ENCODE measurements at regions not wholly inside any gene's neighbourhood (a gene's known extent, or its start where the extent isn't known, plus 50 kb on each side); places are given as distances from the start of the nearest gene placed in this dataset.

DNA sequence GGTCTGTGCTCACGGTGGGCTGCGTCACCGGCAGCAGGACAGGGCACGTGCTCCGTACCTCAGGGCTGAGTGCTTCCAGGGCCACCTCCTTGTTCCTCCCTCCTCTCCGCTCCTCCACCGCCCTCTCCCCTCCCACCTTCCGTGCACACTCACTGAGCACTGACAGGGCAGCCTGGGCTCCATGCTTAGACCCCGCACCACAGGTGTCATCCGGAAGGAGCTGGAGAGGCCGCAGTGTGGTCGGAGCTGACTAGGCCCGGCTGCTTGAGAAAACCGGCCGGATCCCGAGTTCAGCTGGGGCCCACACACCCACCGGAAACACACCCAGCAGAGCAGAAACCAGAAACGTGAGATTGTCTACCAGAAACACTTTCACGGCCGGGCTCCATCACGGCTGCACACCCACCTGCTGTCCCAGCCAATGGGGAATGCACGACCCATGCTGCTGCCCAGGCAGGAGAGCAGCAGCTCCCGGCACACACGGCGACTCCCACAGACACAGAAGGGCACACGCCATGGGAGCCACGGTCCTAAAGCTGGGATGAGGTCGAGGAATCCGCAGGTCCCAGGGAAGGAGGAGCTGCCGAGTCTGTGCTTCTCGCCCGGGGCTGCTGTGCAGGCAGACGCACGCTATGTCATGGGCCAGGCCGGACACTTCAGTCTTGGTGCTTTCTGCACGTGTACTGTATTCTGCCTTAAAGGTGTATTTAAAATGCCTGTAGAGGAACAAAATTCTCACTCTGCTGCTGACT lies 55.0 kb upstream of the ZNF469 start:
- H3K36me3 ChIP-seq (replicated peaks in 1 of 2; ENCODE audit: insufficient read depth in 1 of 2, low read depth in 2 of 2) = no peaks in the 10 kb centered on the region
- no peak overlapping the region for H3K27ac ChIP-seq
- H3K9me3 ChIP-seq = no peaks in the 10 kb centered on the region
- DNase-seq (no peak), ATAC-seq (no peak)
- H3K4me3 ChIP-seq = no peak overlapping the region
- 73 to 78% methylated on average over 20 to 36 of the region's 36 CpGs for WGBS, 2 donors
- peaks cover 7% of the 10 kb centered on the region for H3K4me1 ChIP-seq
- TF ChIP-seq POLR2A (IDR thresholded peaks at IDR 0.05) = no peak
- TF ChIP-seq, protein P1, sequence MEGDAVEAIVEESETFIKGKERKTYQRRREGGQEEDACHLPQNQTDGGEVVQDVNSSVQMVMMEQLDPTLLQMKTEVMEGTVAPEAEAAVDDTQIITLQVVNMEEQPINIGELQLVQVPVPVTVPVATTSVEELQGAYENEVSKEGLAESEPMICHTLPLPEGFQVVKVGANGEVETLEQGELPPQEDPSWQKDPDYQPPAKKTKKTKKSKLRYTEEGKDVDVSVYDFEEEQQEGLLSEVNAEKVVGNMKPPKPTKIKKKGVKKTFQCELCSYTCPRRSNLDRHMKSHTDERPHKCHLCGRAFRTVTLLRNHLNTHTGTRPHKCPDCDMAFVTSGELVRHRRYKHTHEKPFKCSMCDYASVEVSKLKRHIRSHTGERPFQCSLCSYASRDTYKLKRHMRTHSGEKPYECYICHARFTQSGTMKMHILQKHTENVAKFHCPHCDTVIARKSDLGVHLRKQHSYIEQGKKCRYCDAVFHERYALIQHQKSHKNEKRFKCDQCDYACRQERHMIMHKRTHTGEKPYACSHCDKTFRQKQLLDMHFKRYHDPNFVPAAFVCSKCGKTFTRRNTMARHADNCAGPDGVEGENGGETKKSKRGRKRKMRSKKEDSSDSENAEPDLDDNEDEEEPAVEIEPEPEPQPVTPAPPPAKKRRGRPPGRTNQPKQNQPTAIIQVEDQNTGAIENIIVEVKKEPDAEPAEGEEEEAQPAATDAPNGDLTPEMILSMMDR (IDR thresholded peaks at IDR 0.05) = no peak
- intact Hi-C loops (cut with DNase I) = no loop called here
- no peaks in the 10 kb centered on the region for H3K27me3 ChIP-seq

DNA sequence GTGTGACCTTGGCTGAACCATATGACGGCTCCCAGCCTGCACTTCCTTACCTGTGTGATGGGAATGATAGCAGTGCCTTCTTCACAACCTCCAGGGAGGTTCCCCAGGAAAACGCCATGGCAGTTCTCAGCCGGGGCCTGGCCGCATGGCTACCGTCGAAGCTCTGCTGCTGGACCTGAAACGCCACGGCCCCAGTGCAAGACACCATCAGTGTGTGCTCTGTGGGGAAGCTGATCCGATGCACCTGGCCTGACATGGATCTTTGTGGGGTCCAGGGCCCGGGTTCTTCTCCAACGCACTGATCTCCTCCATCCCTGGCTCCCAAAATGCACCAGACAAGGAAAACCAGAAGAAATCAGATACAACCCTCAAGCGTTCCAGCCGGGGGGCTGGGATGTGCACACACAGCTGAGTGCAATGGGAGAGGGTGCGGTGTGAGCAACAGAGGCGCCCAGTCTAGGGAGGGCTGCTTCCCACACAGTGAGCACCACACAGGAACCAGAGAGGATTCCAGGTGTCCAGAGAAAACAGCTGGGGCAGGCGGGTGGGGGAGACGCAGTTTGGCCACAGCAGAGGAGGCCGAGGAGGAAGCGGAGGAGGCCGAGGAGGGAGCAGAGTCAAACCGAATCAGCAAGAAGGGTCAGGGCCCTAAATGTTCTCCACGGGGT lies 54.3 kb upstream of the ZNF469 start:
- Histone ChIP-seq H3K36me3 (replicated peaks in 1 of 2; ENCODE audit: insufficient read depth in 1 of 2, low read depth in 2 of 2) (no peaks in the 10 kb centered on the region), H3K9me3 (no peaks in the 10 kb centered on the region), H3K27ac (no peak overlapping the region), H3K4me3 (no peak overlapping the region), H3K4me1 (peaks cover 9% of the 10 kb centered on the region), H3K27me3 (no peaks in the 10 kb centered on the region)
- ATAC-seq (no peak), DNase-seq (no peak)
- 68 to 73% methylated on average over 18 to 22 of the region's 22 CpGs for WGBS, 2 donors
- intact Hi-C loops (cut with DNase I) = no loop called here
- TF ChIP-seq POLR2A (IDR thresholded peaks at IDR 0.05) = no peak

DNA sequence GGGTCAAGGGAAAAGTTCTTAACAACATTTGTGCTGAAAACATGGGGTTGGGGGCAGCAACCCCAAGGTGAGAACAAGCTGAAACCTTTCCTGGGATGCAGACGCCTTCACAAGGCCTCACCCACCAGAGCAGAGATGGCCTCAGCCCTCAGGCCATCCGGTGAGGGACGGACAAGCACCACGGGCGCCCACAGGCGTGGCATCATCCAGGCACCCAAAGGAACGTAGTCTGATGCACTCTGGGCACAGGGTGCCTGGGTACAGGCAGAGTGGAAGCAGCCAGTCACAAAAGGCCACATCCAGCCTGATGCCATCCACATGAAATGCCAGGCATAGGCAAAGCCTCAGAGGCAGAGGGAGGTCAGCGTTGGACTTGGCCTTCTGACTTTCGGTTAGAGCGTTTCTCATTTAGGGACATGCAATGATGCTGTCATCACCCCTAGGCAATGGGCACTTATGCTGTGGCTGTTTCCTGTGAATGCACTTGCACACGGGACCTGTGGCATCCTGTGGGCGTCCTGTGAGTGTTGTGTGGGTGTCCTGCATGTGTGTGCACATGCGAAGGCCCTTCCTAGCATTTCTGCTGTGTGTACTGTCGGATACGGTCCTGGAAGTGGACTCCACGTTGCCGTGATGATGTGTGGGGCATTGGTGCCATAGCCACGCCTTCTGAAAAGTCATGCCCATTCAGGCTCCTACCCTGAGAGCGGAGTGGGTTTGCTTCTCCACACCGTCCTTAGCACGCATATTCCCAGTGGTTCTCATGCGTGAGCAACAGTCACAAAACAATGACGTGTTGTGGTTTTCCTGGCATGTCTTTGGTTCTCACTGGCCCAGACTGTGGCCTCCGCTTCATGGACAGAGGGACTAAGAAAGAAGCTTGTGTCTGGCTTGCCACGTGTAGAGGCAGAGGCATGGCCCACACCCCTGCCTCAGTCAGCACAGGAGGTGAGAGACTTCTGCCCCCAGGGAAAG lies 52.7 kb upstream of the ZNF469 start:
- peaks cover 9% of the 10 kb centered on the region for H3K4me1 ChIP-seq
- H3K4me3 ChIP-seq = no peak overlapping the region
- H3K27me3 ChIP-seq = no peaks in the 10 kb centered on the region
- no peaks in the 10 kb centered on the region for H3K36me3 ChIP-seq (replicated peaks in 1 of 2; ENCODE audit: insufficient read depth in 1 of 2, low read depth in 2 of 2)
- intact Hi-C loops (cut with DNase I) = no loop called here
- no peaks in the 10 kb centered on the region for H3K9me3 ChIP-seq
- H3K27ac ChIP-seq = no peak overlapping the region
- TF ChIP-seq, protein P1 (IDR thresholded peaks at IDR 0.05) = no peak
- TF ChIP-seq POLR2A (IDR thresholded peaks at IDR 0.05) = no peak
- DNase-seq (no peak), ATAC-seq (no peak)
- WGBS, 2 donors = 75 to 86% methylated on average over 17 to 25 of the region's 25 CpGs

DNA sequence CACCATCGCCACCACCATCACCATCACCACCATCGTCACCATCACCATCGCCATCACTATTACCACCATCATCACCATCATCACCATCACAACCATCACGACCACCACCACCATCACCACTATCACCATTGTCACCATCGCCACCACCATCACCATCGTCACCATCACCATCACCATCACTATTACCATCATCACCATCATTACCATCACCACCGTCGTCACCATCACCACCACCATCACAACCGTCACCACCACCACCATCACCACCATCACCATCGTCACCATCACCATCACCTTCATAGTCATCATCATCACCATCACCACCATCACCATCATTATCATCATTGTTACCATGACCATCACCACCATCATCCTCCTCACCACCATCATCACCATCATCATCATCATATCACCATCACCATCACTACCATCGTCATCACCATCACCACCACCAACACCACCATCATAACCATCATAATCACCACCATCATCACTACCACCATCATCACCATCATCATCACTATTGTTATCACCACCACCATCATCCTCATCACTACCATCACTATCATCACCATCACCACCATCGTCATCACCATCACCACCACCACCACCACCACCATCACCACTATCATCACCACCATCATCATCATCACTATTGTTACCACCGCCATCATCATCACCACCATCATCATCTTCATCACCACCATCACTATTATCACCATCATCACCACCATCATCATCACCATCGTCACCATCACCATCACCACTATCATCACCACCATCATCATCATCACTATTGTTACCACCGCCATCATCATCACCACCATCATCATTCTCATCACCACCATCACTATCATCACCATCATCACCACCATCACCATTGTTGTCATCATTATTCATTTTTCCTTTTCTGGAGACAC lies 51.5 kb upstream of the ZNF469 start:
- Histone ChIP-seq H3K36me3 (replicated peaks in 1 of 2; ENCODE audit: insufficient read depth in 1 of 2, low read depth in 2 of 2) (no peaks in the 10 kb centered on the region), H3K4me3 (no peak overlapping the region), H3K4me1 (peaks cover 9% of the 10 kb centered on the region), H3K9me3 (no peaks in the 10 kb centered on the region), H3K27ac (no peak overlapping the region), H3K27me3 (no peaks in the 10 kb centered on the region)
- DNase-seq (no peak), ATAC-seq (no peak)
- WGBS, 2 donors = 86 to 88% methylated on average over 15 of the region's 15 CpGs
- intact Hi-C loops (cut with DNase I) = no loop called here
- TF ChIP-seq, protein P1 (IDR thresholded peaks at IDR 0.05) = no peak
- TF ChIP-seq POLR2A (IDR thresholded peaks at IDR 0.05) = no peak
